ENCODE measurements at regions not wholly inside any gene's neighbourhood (a gene's known extent, or its start where the extent isn't known, plus 50 kb on each side); places are given as distances from the start of the nearest gene placed in this dataset.
"Not testable (repeated sequence)": the region's sequence is repeated elsewhere in the genome, so short reads cannot be mapped to it uniquely, and the experiment has no call there.

DNA sequence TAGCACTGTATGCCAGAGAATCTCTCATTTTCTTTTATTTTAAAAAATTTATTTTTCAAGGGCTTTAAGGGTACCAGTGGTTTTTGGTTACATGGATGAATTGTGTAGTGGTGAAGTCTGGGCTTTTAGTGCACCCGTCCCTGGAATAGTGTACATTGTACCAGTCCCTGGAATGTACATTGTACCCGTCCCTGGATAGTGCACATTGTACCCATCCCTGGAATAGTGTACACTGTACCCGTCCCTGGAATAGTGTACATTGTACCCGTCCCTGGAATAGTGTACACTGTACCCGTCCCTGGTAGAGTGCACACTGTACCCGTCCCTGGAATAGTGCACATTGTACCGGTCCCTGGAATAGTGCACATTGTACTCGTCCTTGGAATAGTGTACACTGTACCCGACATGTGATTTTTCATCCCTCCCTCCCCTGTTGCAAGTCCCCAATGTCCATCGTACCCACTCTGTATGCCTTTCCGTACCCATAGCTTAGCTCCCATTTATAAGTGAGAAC, 56.1 kb upstream of the HELT start:
- ATAC-seq (peak; percentile 17), DNase-seq (ENCODE audit: low spot score) (peak; percentile 44)

DNA sequence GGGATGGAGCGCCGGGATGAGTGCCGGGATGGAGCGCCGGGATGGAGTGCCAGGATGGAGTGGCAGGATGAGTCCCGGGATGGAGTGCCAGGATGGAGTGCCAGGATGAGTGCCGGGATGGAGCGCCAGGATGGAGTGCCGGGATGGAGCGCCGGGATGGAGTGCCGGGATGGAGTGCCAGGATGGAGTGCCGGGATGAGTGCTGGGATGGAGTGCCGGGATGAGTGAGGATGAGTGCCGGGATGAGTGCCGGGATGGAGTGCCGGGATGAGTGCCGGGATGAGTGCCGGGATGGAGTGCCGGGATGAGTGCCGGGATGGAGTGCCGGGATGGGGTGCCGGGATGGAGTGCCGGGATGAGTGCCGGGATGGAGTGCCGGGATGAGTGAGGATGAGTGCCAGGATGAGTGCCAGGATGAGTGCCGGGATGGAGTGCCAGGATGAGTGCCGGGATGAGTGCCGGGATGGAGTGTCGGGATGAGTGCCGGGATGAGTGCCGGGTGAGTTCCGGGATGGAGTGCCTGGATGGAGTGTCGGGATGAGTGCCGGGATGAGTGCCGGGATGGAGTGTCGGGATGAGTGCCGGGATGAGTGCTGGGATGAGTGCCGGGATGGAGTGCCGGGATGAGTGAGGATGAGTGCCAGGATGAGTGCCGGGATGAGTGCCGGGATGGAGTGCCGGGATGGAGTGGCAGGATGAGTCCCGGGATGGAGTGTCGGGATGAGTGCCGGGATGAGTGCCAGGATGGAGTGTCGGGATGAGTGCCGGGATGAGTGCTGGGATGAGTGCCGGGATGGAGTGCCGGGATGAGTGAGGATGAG, 52.9 kb upstream of the HELT start:
- not testable (repeated sequence) for DNase-seq (ENCODE audit: low spot score); ATAC-seq

GRCh38 chr4:184966051-184966691, 52.1 kb upstream of the HELT start:
- DNase-seq (ENCODE audit: low spot score); ATAC-seq: not testable (repeated sequence)

- peak; percentile 12 for DNase-seq (ENCODE audit: low spot score)
- ATAC-seq = not testable (repeated sequence)
Observed at GRCh38 chr4:184967699-184968098, 50.6 kb upstream of the HELT start.

DNA sequence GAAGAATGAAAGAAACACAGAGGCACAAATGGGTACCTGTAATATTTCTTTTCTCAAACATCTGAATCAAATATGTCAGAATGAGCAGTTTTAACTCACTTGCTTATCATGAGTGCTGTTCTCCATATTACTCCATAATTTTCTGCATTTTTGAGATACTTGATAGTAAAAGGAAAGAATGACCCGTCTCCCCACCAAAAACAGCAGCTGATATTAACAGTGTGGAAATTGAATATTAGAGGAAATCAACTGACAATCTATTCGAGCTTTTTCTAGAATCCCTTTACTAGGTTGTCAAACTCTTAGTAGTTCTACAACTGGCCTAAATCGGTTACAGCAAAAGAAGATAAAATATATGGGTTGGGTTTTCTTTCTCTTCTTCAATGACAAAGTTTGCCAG, 49.9 kb upstream of the HELT start:
- DNase-seq (ENCODE audit: low spot score) = no peak
- ATAC-seq = no peak

All from left lobe of liver (tissue), 2 donors.